ENCODE measurements at regions not wholly inside any gene's neighbourhood (a gene's known extent, or its start where the extent isn't known, plus 50 kb on each side); places are given as distances from the start of the nearest gene placed in this dataset.

DNA sequence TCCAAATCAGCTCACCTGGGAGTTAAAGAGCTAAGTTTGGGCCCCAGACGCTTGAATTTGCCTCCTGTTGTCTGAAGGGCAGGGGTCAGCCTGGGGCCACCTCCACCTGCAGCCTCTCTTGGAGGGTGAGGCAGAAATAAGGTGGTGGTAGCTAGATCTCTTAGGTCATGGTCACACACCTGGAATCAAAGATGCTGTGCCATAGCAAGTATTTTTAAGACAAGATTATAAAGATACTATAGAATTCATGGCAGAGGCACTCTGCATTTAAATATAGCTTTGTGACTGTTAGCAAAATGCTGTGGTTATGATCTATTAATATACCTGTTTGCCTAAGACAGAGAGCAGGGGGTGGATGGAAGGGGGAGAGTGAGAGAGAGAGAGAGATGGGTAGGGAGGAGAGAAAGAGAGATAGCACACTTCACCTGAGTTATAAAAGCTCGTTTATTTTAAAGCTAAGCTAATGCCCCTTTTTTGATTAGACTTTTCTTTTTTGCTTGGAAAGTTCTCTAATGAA lies 242.7 kb downstream of the TMEM182 start:
- CTCF ChIA-PET = no interaction called here
- TF ChIP-seq ARNT (IDR thresholded peaks at IDR 0.05) (no peak), ZNF384 (IDR thresholded peaks at IDR 0.05) (no peak), BHLHE40 (IDR thresholded peaks at IDR 0.05; ENCODE audit: borderline replicate concordance) (no peak), LEF1 (IDR thresholded peaks at IDR 0.05; ENCODE audit: borderline replicate concordance) (no peak), CTBP1 (IDR thresholded peaks at IDR 0.05; ENCODE audit: borderline replicate concordance) (no peak), SUZ12 (IDR thresholded peaks at IDR 0.05) (no peak), TARDBP (IDR thresholded peaks at IDR 0.05) (no peak), FOXM1 (IDR thresholded peaks at IDR 0.05; ENCODE audit: borderline replicate concordance) (no peak), FOXA1 (IDR thresholded peaks at IDR 0.05) (no peak)
- TF ChIP-seq, protein P1, sequence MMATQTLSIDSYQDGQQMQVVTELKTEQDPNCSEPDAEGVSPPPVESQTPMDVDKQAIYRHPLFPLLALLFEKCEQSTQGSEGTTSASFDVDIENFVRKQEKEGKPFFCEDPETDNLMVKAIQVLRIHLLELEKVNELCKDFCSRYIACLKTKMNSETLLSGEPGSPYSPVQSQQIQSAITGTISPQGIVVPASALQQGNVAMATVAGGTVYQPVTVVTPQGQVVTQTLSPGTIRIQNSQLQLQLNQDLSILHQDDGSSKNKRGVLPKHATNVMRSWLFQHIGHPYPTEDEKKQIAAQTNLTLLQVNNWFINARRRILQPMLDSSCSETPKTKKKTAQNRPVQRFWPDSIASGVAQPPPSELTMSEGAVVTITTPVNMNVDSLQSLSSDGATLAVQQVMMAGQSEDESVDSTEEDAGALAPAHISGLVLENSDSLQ (IDR thresholded peaks at IDR 0.05) = no peak
- POLR2A ChIA-PET = no interaction called here
- DNase-seq (ENCODE audit: extremely low spot score) = no peak

DNA sequence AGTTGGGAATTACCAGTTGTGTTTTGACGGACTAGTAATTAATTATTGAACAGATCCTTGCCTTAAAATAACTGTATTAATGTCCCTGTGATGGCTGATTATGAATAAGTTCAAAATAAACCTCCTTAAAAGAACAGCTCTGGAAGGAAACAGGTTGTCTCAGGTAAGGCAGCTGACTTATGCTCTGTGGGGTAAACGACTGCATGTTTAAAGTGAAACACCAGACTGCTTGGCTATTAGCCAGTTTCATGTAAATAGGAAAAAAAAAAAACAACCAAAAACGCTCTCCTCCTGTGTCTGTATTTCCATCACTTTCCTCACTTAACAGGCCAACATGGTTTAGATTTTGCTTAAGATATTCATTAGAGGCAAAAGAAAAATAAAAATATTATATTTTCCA lies 243.6 kb downstream of the TMEM182 start:
- no peak for TF ChIP-seq ARNT (IDR thresholded peaks at IDR 0.05)
- no peak for TF ChIP-seq CTBP1 (IDR thresholded peaks at IDR 0.05; ENCODE audit: borderline replicate concordance)
- no peak for TF ChIP-seq TARDBP (IDR thresholded peaks at IDR 0.05)
- no peak for TF ChIP-seq NFRKB (IDR thresholded peaks at IDR 0.05)
- no peak for TF ChIP-seq HDGF (IDR thresholded peaks at IDR 0.05; ENCODE audit: borderline replicate concordance)
- no peak for TF ChIP-seq FOXK2 (IDR thresholded peaks at IDR 0.05)
- no peak for TF ChIP-seq ZNF384 (IDR thresholded peaks at IDR 0.05)
- TF ChIP-seq ELF4 (IDR thresholded peaks at IDR 0.05) = no peak
- no peak for TF ChIP-seq L3MBTL2 (conservative IDR thresholded peaks at IDR 0.05)
- no peak for TF ChIP-seq SP1 (IDR thresholded peaks at IDR 0.05)
- TF ChIP-seq SUZ12 (IDR thresholded peaks at IDR 0.05) = no peak
- TF ChIP-seq, protein P1 (IDR thresholded peaks at IDR 0.05) = no peak
- TF ChIP-seq FOXA1 (IDR thresholded peaks at IDR 0.05) = no peak
- TF ChIP-seq FOXM1 (IDR thresholded peaks at IDR 0.05; ENCODE audit: borderline replicate concordance) = no peak
- TF ChIP-seq LEF1 (IDR thresholded peaks at IDR 0.05; ENCODE audit: borderline replicate concordance) = no peak
- ChIA-PET CTCF (no interaction called here), POLR2A (no interaction called here)
- no peak for DNase-seq (ENCODE audit: extremely low spot score)

DNA sequence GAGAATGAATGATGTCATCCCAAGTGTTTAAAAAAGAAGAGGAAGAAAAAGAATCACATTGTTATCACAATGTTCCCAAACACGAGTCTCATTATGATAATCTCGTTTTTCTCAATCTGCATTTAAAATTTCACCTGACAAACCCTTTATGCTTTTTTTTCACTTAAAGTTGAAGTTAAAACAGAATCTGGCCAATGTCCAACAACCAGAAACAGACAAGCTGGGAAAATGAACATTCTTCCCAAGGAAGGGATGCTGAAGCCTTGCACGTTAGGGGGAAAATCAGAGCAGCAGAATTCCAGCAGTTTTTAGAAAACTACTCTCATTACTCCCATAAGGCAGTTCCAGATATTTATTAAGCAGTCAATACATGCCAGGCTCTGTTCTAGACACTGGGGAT lies 245.3 kb downstream of the TMEM182 start:
- ChIA-PET CTCF (no interaction called here), POLR2A (no interaction called here)
- TF ChIP-seq ELF4 (IDR thresholded peaks at IDR 0.05) = no peak
- TF ChIP-seq FOXM1 (IDR thresholded peaks at IDR 0.05; ENCODE audit: borderline replicate concordance) = no peak
- no peak for TF ChIP-seq SUZ12 (IDR thresholded peaks at IDR 0.05)
- no peak for TF ChIP-seq L3MBTL2 (conservative IDR thresholded peaks at IDR 0.05)
- TF ChIP-seq, protein P1 (IDR thresholded peaks at IDR 0.05) = no peak
- TF ChIP-seq HDGF (IDR thresholded peaks at IDR 0.05; ENCODE audit: borderline replicate concordance) = no peak
- no peak for TF ChIP-seq TARDBP (IDR thresholded peaks at IDR 0.05)
- no peak for DNase-seq (ENCODE audit: extremely low spot score)

DNA sequence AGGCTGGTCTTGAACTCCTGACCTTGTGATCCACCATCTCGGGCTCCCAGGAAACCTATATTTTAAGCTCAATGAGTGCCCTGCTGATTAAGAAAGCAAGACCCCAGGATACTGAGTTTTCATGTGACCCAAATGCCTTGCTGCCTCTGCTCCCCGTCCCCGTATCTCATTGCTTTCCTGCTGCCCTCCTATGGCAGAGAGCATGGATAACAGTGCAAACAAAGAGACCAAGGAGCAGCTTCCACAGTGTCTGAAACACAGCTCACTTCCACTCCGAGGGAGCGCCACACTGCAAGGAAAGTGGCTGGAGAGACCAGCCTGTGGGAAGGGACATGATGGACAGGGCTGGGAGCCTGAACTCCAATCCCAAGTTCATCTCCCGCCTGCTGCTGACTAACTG lies 246.8 kb downstream of the TMEM182 start:
- ChIA-PET CTCF (no interaction called here), POLR2A (no interaction called here)
- no peak for DNase-seq (ENCODE audit: extremely low spot score)
- TF ChIP-seq ELF4 (IDR thresholded peaks at IDR 0.05) = no peak

DNA sequence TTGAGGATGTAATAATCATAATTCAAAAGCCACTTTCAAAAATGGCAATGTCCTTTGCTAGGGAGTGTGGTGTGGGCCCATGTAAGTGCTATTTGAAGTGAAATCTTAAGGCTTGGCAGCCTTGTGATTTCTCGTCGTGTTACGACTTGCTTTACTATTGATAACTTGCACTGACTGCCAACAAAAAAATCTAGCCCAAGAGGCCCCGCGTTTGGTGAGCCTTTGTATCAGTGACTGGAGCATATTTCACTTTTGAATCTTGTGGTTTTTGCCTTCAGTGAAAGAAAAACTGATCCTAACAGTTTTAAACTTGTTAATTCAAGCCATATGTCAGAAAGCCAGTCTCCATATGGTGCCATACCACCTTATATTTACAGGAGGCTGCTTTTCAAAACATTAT lies 248.0 kb downstream of the TMEM182 start:
- TF ChIP-seq TARDBP (IDR thresholded peaks at IDR 0.05) = no peak
- TF ChIP-seq LEF1 (IDR thresholded peaks at IDR 0.05; ENCODE audit: borderline replicate concordance) = no peak
- TF ChIP-seq ELF4 (IDR thresholded peaks at IDR 0.05) = no peak
- TF ChIP-seq FOXA1 (IDR thresholded peaks at IDR 0.05) = no peak
- TF ChIP-seq ZNF384 (IDR thresholded peaks at IDR 0.05) = no peak
- TF ChIP-seq L3MBTL2 (conservative IDR thresholded peaks at IDR 0.05) = no peak
- no peak for TF ChIP-seq FOXK2 (IDR thresholded peaks at IDR 0.05)
- no peak for TF ChIP-seq HDGF (IDR thresholded peaks at IDR 0.05; ENCODE audit: borderline replicate concordance)
- TF ChIP-seq NFRKB (IDR thresholded peaks at IDR 0.05) = no peak
- no peak for TF ChIP-seq FOXM1 (IDR thresholded peaks at IDR 0.05; ENCODE audit: borderline replicate concordance)
- no peak for TF ChIP-seq SP1 (IDR thresholded peaks at IDR 0.05)
- TF ChIP-seq, protein P1 (IDR thresholded peaks at IDR 0.05) = no peak
- no peak for TF ChIP-seq SUZ12 (IDR thresholded peaks at IDR 0.05)
- TF ChIP-seq BHLHE40 (IDR thresholded peaks at IDR 0.05; ENCODE audit: borderline replicate concordance) = no peak
- no peak for TF ChIP-seq CTBP1 (IDR thresholded peaks at IDR 0.05; ENCODE audit: borderline replicate concordance)
- no peak for DNase-seq (ENCODE audit: extremely low spot score)
- ChIA-PET CTCF (no interaction called here), POLR2A (no interaction called here)

DNA sequence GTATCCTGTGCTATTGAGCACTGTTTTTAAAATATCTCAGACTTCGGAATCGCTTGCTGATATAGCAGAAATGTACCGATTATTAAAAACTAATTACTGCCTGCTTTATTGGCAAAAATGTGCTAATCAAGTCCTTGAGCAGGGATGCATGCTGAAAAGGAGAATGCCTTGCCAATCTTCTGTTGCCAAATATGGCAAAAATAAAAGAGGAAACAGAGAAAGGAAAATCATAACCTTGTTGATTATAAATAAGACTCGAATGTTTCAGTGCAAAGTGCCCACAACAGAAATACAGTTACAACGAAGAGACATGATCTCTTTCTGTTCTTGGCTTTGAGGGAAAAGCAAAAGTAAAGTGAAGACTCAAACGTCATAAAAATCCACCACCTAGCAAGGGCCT lies 248.5 kb downstream of the TMEM182 start:
- TF ChIP-seq SUZ12 (IDR thresholded peaks at IDR 0.05) (no peak), FOXA1 (IDR thresholded peaks at IDR 0.05) (no peak), ZNF384 (IDR thresholded peaks at IDR 0.05) (no peak), L3MBTL2 (conservative IDR thresholded peaks at IDR 0.05) (no peak), SP1 (IDR thresholded peaks at IDR 0.05) (no peak), NFRKB (IDR thresholded peaks at IDR 0.05) (no peak), ARNT (IDR thresholded peaks at IDR 0.05) (no peak), HDGF (IDR thresholded peaks at IDR 0.05; ENCODE audit: borderline replicate concordance) (no peak), FOXM1 (IDR thresholded peaks at IDR 0.05; ENCODE audit: borderline replicate concordance) (no peak), TARDBP (IDR thresholded peaks at IDR 0.05) (no peak), LEF1 (IDR thresholded peaks at IDR 0.05; ENCODE audit: borderline replicate concordance) (no peak), ELF4 (IDR thresholded peaks at IDR 0.05) (no peak), BHLHE40 (IDR thresholded peaks at IDR 0.05; ENCODE audit: borderline replicate concordance) (no peak), CTBP1 (IDR thresholded peaks at IDR 0.05; ENCODE audit: borderline replicate concordance) (no peak), FOXK2 (IDR thresholded peaks at IDR 0.05) (no peak)
- TF ChIP-seq, protein P1 (IDR thresholded peaks at IDR 0.05) = no peak
- ChIA-PET POLR2A (no interaction called here), CTCF (no interaction called here)
- DNase-seq (ENCODE audit: extremely low spot score) = no peak
